ENCODE measurements at regions not wholly inside any gene's neighbourhood (a gene's known extent, or its start where the extent isn't known, plus 50 kb on each side); places are given as distances from the start of the nearest gene placed in this dataset.
"Not testable (repeated sequence)": the region's sequence is repeated elsewhere in the genome, so short reads cannot be mapped to it uniquely, and the experiment has no call there.

GRCh38 chr18:70400476-70400875 is 111.6 kb downstream of the SOCS6 start:
- no peak for ATAC-seq

GRCh38 chr18:70398076-70398475 is 109.2 kb downstream of the SOCS6 start:
- ATAC-seq, result no peak

GRCh38 chr18:70397259-70397925 is 108.5 kb downstream of the SOCS6 start:
- ATAC-seq, result no peak

- not testable (repeated sequence) for ATAC-seq
These were observed 106.9 kb downstream of the SOCS6 start for GRCh38 chr18:70395771-70396170.

- no peak for ATAC-seq
These were observed 105.8 kb downstream of the SOCS6 start for GRCh38 chr18:70394672-70395071.

GRCh38 chr18:70390371-70391090 is 101.7 kb downstream of the SOCS6 start:
- ATAC-seq, result no peak

- not testable (repeated sequence) for ATAC-seq
These were observed 100.2 kb downstream of the SOCS6 start for GRCh38 chr18:70389036-70389435.

- no peak for ATAC-seq
These were observed 98.2 kb downstream of the SOCS6 start for GRCh38 chr18:70387027-70387426.

- ATAC-seq, result no peak
These were observed 97.7 kb downstream of the SOCS6 start for GRCh38 chr18:70386582-70386981.

GRCh38 chr18:70385474-70385873 is 96.6 kb downstream of the SOCS6 start:
- ATAC-seq, result no peak

GRCh38 chr18:70384181-70384790 is 95.4 kb downstream of the SOCS6 start:
- ATAC-seq, result peak in 1 of 2 donors; percentile 41

GRCh38 chr18:70382992-70383717 is 94.3 kb downstream of the SOCS6 start:
- ATAC-seq, result no peak

GRCh38 chr18:70382017-70382416 is 93.2 kb downstream of the SOCS6 start:
- ATAC-seq, result no peak

GRCh38 chr18:70380915-70381896 is 92.4 kb downstream of the SOCS6 start:
- no peak for ATAC-seq
